ENCODE measurements at regions not wholly inside any gene's neighbourhood (a gene's known extent, or its start where the extent isn't known, plus 50 kb on each side); places are given as distances from the start of the nearest gene placed in this dataset.

- no peak for DNase-seq
These were observed 173.3 kb downstream of the PALM2AKAP2 start for GRCh38 chr9:109953300-109953699.

- no peak for DNase-seq
These were observed 174.0 kb downstream of the PALM2AKAP2 start for GRCh38 chr9:109953813-109954497.

GRCh38 chr9:109956717-109957440 lies 176.9 kb downstream of the PALM2AKAP2 start:
- no peak for DNase-seq

- DNase-seq = no peak
These were observed 179.7 kb downstream of the PALM2AKAP2 start for GRCh38 chr9:109959679-109960078.

- DNase-seq = no peak
These were observed 181.6 kb downstream of the PALM2AKAP2 start for GRCh38 chr9:109961626-109962025.

- DNase-seq = no peak
These were observed 182.2 kb downstream of the PALM2AKAP2 start for GRCh38 chr9:109962215-109962614.

- DNase-seq = no peak
These were observed 183.1 kb downstream of the PALM2AKAP2 start for GRCh38 chr9:109963079-109963478.

- no peak for DNase-seq
These were observed 186.8 kb downstream of the PALM2AKAP2 start for GRCh38 chr9:109966643-109967368.

- DNase-seq = peak; percentile 49
These were observed 187.9 kb downstream of the PALM2AKAP2 start for GRCh38 chr9:109967651-109968642.

GRCh38 chr9:109969011-109969410 lies 189.0 kb downstream of the PALM2AKAP2 start:
- no peak for DNase-seq

- DNase-seq = no peak
These were observed 189.7 kb downstream of the PALM2AKAP2 start for GRCh38 chr9:109969573-109970237.

- DNase-seq = no peak
These were observed 191.2 kb downstream of the PALM2AKAP2 start for GRCh38 chr9:109971226-109971625.

- peak; percentile 18 for DNase-seq
These were observed 192.3 kb downstream of the PALM2AKAP2 start for GRCh38 chr9:109972026-109972882.

- no peak for DNase-seq
These were observed 193.3 kb downstream of the PALM2AKAP2 start for GRCh38 chr9:109973336-109973735.

- DNase-seq = peak; percentile 38
These were observed 194.3 kb downstream of the PALM2AKAP2 start for GRCh38 chr9:109974143-109974917.

- no peak for DNase-seq
These were observed 194.9 kb downstream of the PALM2AKAP2 start for GRCh38 chr9:109974918-109975276.

- no peak for DNase-seq
These were observed 195.7 kb downstream of the PALM2AKAP2 start for GRCh38 chr9:109975574-109976295.

GRCh38 chr9:109976303-109976702 lies 196.3 kb downstream of the PALM2AKAP2 start:
- no peak for DNase-seq

- DNase-seq = no peak
These were observed 197.5 kb downstream of the PALM2AKAP2 start for GRCh38 chr9:109977521-109977920.
